Glomerular visceral epithelial cell (primary cell): ENCODE measurements at regions not wholly inside any gene's neighbourhood (a gene's known extent, or its start where the extent isn't known, plus 50 kb on each side); places are given as distances from the start of the nearest gene placed in this dataset.
"Not testable (repeated sequence)": the region's sequence is repeated elsewhere in the genome, so short reads cannot be mapped to it uniquely, and the experiment has no call there.

Source experiments
- DNase-seq: peaks from one replicate; pipeline ENCODE4 v3.0.0-alpha.2; 2016; ENCODE audit errors: extremely low spot score

DNA sequence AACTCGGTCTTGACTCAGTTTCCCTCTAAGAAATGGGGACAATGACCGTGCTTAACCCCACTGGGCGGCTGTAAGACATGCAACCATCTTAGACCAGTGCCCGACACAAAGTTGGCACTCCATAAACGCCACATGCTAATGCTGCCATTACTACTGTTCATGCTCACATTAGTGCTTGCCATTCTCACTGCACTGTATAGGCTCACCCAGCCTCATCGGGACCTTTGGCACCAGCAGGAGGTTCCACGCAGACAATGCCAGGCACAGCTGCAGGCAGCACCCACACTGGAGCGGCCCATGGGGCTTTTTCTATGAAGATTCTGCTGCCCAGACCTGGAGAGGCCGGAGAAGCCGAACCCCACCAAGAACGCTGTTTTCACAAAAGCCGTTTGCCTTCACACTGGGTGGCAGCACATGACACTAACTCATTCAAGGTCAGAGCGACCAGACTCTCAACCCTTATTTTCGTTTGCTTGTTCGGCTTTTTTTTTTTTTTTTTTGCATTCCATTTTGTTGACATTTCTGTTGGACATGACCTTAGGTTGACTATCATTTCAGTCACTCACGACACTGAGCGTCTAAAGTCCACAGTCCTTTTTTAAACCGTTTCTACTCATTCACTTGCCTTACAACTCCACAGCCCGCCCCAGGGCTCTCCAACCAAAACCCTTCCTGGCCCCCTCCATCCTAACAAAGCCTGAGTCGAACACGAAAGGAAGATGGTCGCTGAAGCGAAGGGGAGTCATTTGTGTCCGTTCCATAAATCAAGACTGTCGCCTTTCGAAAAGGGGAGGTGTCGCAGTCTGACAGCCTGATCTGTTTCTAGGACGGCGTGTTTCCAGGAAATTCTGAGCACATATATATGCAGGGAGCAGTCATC is 124.4 kb upstream of the RNF32 start:
- DNase-seq = no peak

- no peak for DNase-seq
Observed at GRCh38 chr7:156514851-156515250, 125.7 kb upstream of the RNF32 start.

DNA sequence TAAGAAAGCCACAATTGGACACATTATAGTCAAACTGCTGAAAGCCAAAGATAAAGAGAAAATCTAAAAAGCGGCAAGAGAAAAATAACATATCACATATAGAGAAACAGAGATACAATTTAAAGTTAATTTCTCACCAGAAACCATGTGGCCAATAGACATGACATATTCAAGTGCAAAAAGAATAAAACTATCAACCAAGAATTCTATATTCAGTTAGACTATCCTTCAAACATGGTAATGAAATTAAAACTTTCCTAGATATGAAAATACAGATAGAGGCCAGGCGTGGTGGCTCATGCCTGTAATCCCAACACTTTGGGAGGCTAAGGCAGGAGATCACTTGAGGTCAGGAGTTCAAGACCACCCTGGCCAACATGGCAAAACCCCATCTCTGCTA is 129.1 kb upstream of the RNF32 start:
- DNase-seq = no peak

- DNase-seq = no peak
Observed at GRCh38 chr7:156510966-156511365, 129.6 kb upstream of the RNF32 start.

DNA sequence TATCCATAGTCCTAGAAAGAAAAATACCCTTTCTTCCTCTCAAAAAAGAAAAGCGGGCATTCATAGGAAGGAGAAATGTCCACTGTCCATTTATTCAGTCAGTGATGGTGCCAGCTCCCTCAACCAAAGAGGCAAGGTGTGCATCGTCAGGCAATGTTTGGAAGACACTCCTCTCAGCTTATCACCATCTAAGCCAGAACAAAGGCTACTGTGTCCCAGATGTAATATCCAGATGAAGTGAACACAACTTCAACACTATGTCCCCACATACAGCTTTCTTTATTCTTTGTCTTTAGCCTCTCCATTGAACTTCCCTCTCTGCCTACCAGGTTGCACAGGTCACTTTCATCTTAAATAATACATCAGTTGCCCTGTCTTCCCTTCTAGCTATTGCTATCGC is 131.4 kb upstream of the RNF32 start:
- DNase-seq = no peak

GRCh38 chr7:156505876-156506275 is 134.7 kb upstream of the RNF32 start:
- DNase-seq = no peak

GRCh38 chr7:156504687-156505545 is 135.7 kb upstream of the RNF32 start:
- DNase-seq = peak; percentile 86

- DNase-seq = no peak
Observed at GRCh38 chr7:156504006-156504405, 136.6 kb upstream of the RNF32 start.

- DNase-seq = no peak
Observed at GRCh38 chr7:156503196-156503595, 137.4 kb upstream of the RNF32 start.

DNA sequence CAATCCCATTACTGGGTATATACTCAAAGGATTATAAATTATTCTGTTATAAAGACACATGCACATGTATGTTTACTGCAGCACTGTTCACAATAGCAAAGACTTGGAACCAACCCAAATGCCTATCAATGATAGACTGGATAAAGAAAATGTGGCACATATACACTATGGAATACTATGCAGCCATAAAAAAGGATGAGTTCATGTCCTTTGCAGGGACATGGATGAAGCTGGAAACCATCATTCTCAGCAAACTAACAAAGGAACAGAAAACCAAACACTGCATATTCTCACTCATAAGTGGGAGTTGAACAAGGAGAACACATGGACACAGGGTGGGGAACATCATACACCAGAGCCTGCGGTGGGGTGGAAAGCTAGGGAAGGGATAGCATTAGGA is 138.8 kb upstream of the RNF32 start:
- DNase-seq = not testable (repeated sequence)

- DNase-seq = no peak
Observed at GRCh38 chr7:156499247-156499881, 141.2 kb upstream of the RNF32 start.

- DNase-seq = no peak
Observed at GRCh38 chr7:156497776-156498509, 142.6 kb upstream of the RNF32 start.

DNA sequence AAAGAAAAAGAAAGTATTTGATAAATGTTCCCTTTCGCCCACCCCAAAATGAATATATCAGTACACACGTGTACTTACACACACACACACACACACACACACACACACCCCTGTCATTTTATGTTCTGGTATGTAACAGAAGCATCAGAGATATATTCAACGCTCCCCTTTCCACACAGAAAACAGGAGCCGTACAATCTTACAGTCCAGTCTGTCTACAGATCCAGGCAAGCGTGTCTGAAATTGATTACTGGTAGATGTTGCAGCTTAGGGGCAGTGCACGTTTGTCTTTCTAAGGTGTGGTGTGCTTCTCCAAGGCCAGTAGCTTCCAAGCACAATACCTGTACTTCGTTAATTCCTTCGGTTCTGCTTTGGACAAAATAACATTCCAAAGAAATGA is 143.7 kb upstream of the RNF32 start:
- DNase-seq = no peak

GRCh38 chr7:156496363-156496769 is 144.2 kb upstream of the RNF32 start:
- DNase-seq = no peak

GRCh38 chr7:156494960-156495359 is 145.6 kb upstream of the RNF32 start:
- DNase-seq = no peak

GRCh38 chr7:156493942-156494341 is 146.6 kb upstream of the RNF32 start:
- peak; percentile 16 for DNase-seq

- DNase-seq = no peak
Observed at GRCh38 chr7:156492170-156492569, 148.4 kb upstream of the RNF32 start.

- DNase-seq = no peak
Observed at GRCh38 chr7:156491435-156491834, 149.1 kb upstream of the RNF32 start.

GRCh38 chr7:156490021-156490800 is 150.4 kb upstream of the RNF32 start:
- no peak for DNase-seq

GRCh38 chr7:156487811-156488533 is 152.6 kb upstream of the RNF32 start:
- DNase-seq = no peak
